NCI-H345 (cell line): ENCODE measurements at regions not wholly inside any gene's neighbourhood (a gene's known extent, or its start where the extent isn't known, plus 50 kb on each side); places are given as distances from the start of the nearest gene placed in this dataset.

Experiments used
- DNase-seq: peaks from one replicate; lab custom pipeline; 2025; lab: John Stamatoyannopoulos, UW

- DNase-seq = no peak
Measured at GRCh38 chr20:22791396-22791795, 207.0 kb upstream of the FOXA2 start.

DNA sequence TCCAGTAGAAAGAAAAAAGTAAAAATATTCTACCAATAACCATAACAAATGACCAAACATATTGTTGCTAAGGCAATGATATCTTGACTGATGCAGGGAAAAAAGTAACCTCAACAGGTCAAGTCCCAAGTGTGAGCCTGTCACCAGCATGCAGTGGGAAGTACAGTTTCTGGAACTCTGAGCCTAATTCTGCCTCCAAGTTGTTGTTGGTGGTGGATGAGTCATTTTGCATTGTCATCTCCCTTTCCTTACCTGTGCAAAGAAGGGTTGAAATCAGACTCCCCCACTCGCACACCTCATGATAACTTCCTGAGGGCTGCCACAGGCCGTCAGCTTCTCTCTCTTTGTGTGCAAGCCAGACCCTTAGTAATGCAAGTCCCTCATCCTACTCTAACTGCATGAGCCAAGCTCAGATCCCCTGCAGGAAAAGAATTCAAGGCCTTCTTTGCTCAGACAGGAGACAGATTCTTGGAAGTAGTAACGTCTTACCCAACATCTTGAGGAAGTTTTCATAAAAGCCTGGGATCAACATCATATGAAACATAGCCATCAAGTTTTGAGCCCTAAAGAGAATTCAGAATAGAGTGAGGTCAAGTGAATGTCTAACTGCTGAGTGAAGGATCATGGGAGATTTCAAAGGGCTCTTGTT lies 207.6 kb upstream of the FOXA2 start:
- DNase-seq = no peak

DNA sequence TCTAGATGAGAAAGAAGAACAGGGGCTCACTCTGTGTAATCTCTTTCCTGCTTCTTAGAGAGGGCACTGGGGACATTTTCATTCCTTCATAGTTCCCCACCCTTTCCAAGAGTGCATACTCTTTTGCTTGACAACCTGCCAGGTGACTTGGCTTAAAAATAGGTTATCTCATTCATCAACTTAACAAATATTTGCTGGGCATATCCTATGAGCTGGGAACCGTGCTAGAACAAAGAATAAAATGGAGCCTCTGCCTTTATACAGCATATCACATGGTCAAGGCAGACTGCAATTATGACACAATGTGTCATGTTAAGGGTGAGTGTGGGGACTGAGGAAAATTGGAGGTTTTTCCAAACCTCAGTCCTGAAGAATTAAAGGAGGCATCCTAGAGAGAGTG lies 209.8 kb upstream of the FOXA2 start:
- DNase-seq = no peak

GRCh38 chr20:22795433-22795832 lies 211.1 kb upstream of the FOXA2 start:
- DNase-seq = no peak

GRCh38 chr20:22795871-22796270 lies 211.5 kb upstream of the FOXA2 start:
- no peak for DNase-seq

DNA sequence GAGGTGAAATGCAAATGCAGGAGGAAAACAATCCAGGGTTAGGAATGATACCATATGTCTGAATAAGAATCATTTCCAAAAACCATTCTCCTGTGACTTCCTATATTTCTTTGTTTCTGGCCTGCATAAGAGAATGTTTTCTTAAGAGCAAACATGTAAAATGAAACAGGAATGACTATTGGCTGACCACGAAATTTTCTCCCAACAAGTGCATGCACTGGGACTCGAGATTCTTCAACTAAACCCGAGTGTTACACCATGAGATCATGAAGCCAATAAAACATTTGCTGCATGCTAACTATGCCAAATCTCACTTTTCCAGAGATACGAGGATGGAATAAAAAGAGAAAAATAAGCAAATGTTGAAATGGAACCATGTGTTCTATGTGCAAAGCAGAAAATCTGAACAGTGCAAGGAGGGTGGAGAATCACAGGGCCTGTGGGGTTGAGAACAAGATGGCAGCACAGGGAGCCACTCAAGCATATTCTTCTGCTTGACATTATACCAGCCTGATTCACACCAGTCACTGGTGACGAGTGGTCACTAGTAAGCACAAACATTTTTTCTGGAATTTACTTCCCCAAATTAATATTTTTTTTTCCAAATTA lies 212.2 kb upstream of the FOXA2 start:
- no peak for DNase-seq

- no peak for DNase-seq
Measured at GRCh38 chr20:22797103-22797502, 212.7 kb upstream of the FOXA2 start.

GRCh38 chr20:22799687-22800086 lies 215.3 kb upstream of the FOXA2 start:
- no peak for DNase-seq

GRCh38 chr20:22800129-22800528 lies 215.8 kb upstream of the FOXA2 start:
- no peak for DNase-seq

- no peak for DNase-seq
Measured at GRCh38 chr20:22801528-22801927, 217.2 kb upstream of the FOXA2 start.

GRCh38 chr20:22802296-22802695 lies 217.9 kb upstream of the FOXA2 start:
- no peak for DNase-seq

DNA sequence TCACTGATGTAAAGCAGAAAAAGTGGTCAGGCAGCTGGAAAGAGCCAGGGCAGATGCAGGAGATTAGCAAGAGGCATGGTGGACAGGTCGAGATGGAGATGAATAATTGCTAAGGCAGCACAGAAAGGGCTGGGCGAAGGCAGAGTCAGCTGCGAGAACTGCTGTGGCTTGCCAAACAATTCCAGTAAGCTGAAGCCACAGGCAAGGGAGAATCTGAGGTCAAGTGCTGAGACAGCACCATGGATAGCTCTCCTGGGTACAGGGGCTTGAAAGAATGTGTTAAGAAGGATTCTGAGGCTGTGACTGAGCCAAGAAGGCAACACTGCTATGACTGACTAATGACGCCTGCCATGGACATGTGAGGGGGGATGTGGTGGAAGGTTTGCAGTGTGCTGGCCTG lies 220.8 kb upstream of the FOXA2 start:
- no peak for DNase-seq

DNA sequence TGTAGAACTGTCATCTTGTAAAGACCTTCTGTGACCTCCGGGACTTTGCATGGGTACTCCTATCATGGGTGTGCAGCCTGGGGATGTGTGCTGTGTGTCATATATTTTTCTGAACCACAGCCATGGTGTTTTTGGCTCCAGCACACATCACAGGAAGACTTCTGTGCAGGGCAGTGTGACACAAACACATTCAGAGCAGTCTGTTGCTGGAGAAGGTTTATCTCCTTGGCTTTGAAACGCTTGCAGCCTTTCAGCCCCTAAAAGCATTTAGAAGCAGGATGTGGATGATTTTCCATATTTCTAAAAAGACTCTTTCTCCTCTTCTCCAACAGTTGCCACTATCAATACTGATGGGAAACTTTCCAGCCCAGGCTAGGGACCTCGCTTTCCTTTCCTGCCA lies 221.6 kb upstream of the FOXA2 start:
- no peak for DNase-seq

DNA sequence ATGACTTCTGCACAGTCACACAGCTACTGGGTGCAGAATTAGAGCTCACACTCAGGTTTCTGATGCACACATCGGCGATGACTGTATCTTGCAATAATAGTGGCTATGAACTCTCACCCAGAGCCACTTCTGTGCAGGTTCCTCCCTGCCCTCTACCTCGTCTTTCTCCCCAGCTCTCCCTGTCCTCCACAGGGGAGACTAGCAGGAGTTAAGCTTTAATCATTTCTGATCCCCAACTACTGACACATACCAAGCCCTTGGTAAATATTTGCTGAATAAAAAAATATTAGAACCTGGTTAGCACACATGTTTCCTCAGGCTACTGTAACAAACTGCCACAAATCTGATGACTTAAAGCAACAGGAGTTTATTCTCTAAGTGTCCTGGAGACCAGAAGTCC lies 222.7 kb upstream of the FOXA2 start:
- DNase-seq = no peak

DNA sequence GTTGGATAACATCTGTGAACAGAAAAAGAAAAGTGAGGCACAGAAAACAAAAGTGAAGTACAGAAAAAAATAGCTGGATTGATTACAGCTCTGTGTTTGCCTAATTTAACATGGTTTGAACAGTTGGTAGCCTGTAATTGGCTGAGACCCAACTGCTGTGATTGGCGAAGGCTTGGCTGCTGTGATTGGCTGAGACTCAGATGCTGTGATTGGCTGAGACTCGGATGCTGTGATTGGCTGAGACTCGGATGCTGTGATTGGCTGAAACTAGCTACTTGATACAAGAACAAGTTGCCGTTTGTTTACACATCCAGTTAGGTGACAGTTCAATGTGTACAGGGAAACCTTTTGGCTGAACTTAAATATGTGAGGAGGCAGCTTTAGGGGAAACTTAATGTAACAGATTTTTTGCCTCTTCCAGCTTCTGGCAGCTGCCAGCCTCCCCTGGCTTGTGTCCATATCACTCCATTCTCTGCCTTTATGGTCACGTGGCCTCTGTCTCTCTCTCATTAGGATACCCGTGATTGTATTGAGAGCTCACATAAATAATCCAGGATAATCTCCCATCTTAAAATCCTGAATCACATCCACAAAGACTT lies 223.4 kb upstream of the FOXA2 start:
- no peak for DNase-seq

- no peak for DNase-seq
Measured at GRCh38 chr20:22808628-22809027, 224.3 kb upstream of the FOXA2 start.

DNA sequence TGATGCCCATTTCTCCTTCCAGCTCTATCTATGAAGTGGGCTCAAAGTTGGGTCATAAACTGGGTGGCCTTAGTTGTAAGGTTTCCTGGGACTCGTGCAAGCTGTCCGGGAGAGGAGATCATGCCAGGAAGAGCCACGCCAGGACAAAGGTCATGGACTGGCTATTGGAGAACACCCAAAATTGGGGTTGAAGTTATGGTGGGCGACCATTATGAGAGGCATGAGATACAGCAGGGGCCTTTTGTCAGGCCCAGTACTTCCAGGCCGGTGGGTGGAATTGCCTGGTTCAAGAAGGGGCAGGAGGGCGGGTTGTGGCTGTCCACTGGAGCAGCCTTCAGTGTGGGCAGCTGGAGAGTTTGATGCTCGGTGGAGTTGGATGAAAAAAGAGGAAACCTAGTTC lies 225.1 kb upstream of the SSTR4 start:
- DNase-seq = no peak

DNA sequence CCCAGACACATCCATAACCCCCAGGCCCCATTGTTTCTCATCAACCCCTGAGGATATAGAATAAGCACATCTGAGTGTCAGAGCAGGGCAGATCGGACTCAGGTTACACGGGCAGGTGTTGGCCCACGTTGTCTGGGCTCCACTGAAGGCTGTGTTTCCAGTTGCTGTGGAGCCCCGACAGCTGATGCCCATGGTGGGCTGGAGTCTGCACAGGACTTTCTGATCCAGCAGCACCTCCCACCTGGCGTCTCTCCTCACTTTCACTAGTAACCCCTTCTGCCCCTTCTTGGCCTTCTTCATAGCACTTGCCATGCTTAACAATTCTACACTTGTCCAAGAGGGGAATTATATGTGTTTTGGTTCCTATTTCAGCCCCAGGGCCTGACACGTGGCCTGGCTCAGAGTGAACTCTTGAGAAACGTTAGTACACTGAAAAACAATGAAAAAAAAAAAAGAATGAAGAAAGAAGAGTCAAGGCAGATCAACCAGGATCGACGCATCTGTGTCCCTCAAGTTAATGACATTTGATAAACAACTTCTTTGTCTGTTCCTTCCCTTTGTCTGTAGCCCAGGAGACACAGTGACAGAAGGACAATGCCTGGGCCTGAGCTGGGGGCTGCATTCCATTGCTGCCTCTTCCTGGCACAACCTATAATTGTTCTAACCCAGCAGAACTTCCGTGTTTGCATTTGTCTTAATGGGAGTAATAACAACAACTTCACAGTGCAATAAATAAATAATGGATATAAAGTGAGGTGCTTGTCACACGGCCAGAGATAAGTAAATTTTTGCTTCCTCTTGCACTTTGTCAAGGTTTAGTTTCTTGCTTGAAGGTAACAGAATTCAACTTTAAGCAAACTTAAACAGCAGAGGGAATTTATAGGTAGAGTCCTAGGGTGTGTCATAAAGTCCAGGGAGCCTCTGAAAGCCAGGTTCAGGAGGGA lies 224.2 kb upstream of the SSTR4 start:
- DNase-seq = peak; percentile 14

DNA sequence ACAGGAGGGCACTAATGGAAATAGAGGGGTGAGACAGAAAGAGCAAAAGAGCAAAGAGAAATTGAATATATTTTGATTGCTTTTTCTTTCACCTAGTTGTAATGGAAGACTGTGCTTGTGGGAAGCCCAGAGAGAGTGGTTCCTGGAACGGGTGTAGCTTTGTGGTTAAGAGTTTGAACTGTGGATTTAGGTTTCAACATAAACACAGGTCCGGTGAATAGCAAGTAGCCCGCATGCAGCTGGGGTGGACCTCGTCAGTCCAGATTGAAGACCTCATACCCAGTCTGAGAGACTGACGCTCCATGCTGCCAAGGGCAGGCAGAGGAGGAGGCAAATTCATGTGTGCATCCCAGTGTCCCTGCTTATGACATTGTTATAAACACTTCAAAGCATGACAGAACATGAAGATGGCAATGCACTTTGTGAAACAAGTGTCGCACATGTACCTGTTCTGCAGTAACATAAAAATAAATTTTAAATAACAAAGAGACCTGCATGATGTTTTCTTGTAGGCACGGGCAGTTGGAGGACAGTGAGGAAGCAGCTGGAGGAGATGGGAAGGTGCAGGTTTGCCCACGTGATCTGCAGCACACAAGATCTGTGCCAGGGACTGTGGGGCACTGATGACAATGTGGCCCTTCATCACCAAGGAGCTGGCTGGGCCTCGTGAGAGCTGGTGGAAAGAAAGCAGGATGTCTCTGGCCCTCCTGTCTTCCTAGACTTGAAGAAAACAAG lies 220.5 kb upstream of the SSTR4 start:
- no peak for DNase-seq

DNA sequence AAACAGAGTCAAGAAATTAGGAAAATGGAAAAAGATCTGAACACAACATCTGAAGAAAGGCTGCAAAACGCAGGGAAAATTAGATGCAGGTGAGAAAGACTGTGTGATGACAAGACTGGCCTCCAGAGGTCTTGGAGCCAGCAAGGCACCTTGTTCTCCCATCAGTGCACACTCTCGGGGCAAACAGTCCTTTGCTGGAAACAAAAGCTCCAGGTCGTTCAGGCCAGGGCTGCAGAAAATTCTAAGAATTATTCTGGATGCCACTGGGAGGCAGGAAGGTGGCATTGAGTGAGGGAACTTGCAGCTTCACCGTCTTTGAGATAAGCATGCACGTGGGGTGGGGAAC lies 219.9 kb upstream of the SSTR4 start:
- DNase-seq = no peak

- no peak for DNase-seq
Measured at GRCh38 chr20:22815603-22816315, 219.4 kb upstream of the SSTR4 start.
